Endothelial cell of umbilical vein (primary cell): ENCODE measurements at regions not wholly inside any gene's neighbourhood (a gene's known extent, or its start where the extent isn't known, plus 50 kb on each side); places are given as distances from the start of the nearest gene placed in this dataset.

ENCODE experiments used
- CTCF ChIP-seq, 2 donors: IDR thresholded peaks; 1 replicate in 1 of 2; 2 replicates in 1 of 2; pipeline ENCODE4 v1.5.1; 2011; ENCODE audit warnings: low read length in 2 of 2, mild to moderate bottlenecking in 2 of 2, moderate library complexity in 2 of 2, control low read depth in 1 of 2, inconsistent platforms in 1 of 2, low read depth in 1 of 2; ENCODE audit not compliant: insufficient read depth in 1 of 2; ENCODE audit errors: extremely low read depth in 1 of 2
- EZH2 ChIP-seq: IDR thresholded peaks from 2 replicates; pipeline ENCODE4 v1.6.1; 2012; ENCODE audit warnings: borderline replicate concordance, low read depth, mild to moderate bottlenecking, moderate library complexity, low read length, inconsistent platforms; ENCODE audit not compliant: severe bottlenecking
- GATA2 ChIP-seq: IDR thresholded peaks from 2 replicates; pipeline ENCODE4 v1.7.0; 2011; ENCODE audit warnings: low read depth, mild to moderate bottlenecking, moderate library complexity, mixed read lengths, low read length; ENCODE audit not compliant: insufficient read length, insufficient read depth
- JUN ChIP-seq: IDR thresholded peaks from 2 replicates; pipeline ENCODE4 v1.6.1; 2011; ENCODE audit warnings: borderline replicate concordance, low read depth; ENCODE audit not compliant: insufficient read length, insufficient read depth
- MAX ChIP-seq: IDR thresholded peaks from 2 replicates; pipeline ENCODE4 v1.6.1; 2011; ENCODE audit not compliant: insufficient read depth, insufficient read length
- MYC ChIP-seq: IDR thresholded peaks from one replicate; pipeline ENCODE4 v1.6.1; 2011; ENCODE audit warnings: mild to moderate bottlenecking, low read depth, low read length
- POLR2A ChIP-seq: IDR thresholded peaks from 2 replicates; pipeline ENCODE4 v1.6.1; 2012; ENCODE audit warnings: low read depth, mild to moderate bottlenecking, control low read depth, low read length
- POLR2AphosphoS5 ChIP-seq: IDR thresholded peaks from 2 replicates; pipeline ENCODE4 v1.6.1; 2012; ENCODE audit warnings: low read depth, mild to moderate bottlenecking, control low read depth, low read length, moderate library complexity; ENCODE audit not compliant: insufficient read depth

- no peak for TF ChIP-seq POLR2A
- TF ChIP-seq CTCF (IDR thresholded peaks at IDR 0.05; ENCODE audit: extremely low read depth in 1 of 2, insufficient read depth in 1 of 2, low read depth in 1 of 2, low read length in 2 of 2): no peak
- TF ChIP-seq MAX: no peak
- TF ChIP-seq EZH2: no peak
- no peak for TF ChIP-seq POLR2AphosphoS5
- no peak for TF ChIP-seq MYC
- no peak for TF ChIP-seq JUN
- TF ChIP-seq GATA2: no peak
Measured at GRCh38 chr4:11727903-11728564, 299.3 kb upstream of the HS3ST1 start.
